ENCODE measurements at regions not wholly inside any gene's neighbourhood (a gene's known extent, or its start where the extent isn't known, plus 50 kb on each side); places are given as distances from the start of the nearest gene placed in this dataset.
A peak's percentile ranks its signal among the peaks of the same experiment; 100 is the strongest.

DNA sequence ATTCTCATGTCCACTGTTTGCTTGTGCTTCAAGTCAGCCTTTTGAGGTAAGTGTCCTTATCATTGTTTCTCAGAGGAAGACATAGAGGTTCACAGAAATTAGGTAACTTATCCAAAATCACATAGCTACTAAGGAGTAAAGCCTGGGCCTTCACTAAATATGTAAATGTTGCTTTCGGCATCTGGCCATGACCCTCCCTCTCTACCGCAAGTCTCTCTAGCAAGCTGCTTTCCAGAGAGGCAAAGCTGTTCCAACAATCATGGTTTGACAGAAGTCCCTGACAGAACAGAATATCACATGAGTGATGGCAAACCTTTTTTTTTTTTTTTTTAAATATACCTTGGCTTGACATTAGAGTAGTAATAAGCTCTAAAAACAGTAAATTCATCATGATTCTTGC lies 94.5 kb upstream of the F3 start:
- Histone ChIP-seq H3K79me2 (ENCODE audit: insufficient read depth, low read length) (no peaks in the 10 kb centered on the region), H3K36me3 (ENCODE audit: insufficient read depth, low read length) (no peaks in the 10 kb centered on the region), H3K4me3 (ENCODE audit: low read length, poor library complexity, severe bottlenecking) (no peak overlapping the region), H3K4me1 (ENCODE audit: insufficient read depth, low read length, poor library complexity, severe bottlenecking) (no peaks in the 10 kb centered on the region), H3K4me2 (ENCODE audit: low read depth, low read length, poor library complexity, severe bottlenecking) (no peak overlapping the region), H3F3A (ENCODE audit: low read depth) (no peaks in the 10 kb centered on the region), H2AFZ (ENCODE audit: low read length) (no peak overlapping the region), H4K20me1 (ENCODE audit: insufficient read depth, low read length, poor library complexity, severe bottlenecking) (no peaks in the 10 kb centered on the region), H3K9me3 (ENCODE audit: insufficient read depth, low read depth, low read length) (peaks cover 5% of the 10 kb centered on the region; the same call in 1 of the 2 replicates), H3K9ac (ENCODE audit: low read depth, low read length, poor library complexity, severe bottlenecking) (no peak overlapping the region), H3K9me2 (replicated peaks; ENCODE audit: low read depth, low read length) (no peaks in the 10 kb centered on the region), H3K27me3 (ENCODE audit: insufficient read depth, low read length, poor library complexity, severe bottlenecking) (no peaks in the 10 kb centered on the region)
- TF ChIP-seq EZH2phosphoT487 (IDR thresholded peaks at IDR 0.05; ENCODE audit: borderline replicate concordance) (no peak), CTCF (conservative IDR thresholded peaks at IDR 0.05; ENCODE audit: low read length) (no peak)

- H2AFZ ChIP-seq (ENCODE audit: low read length): no peak overlapping the region
Observed at GRCh38 chr1:94634977-94635416, 93.4 kb upstream of the F3 start.

GRCh38 chr1:94633051-94633450 lies 91.5 kb upstream of the F3 start:
- Histone ChIP-seq H3K4me1 (ENCODE audit: insufficient read depth, low read length, poor library complexity, severe bottlenecking) (peaks cover 9% of the 10 kb centered on the region), H3K4me3 (ENCODE audit: low read length, poor library complexity, severe bottlenecking) (no peak overlapping the region), H3K4me2 (ENCODE audit: low read depth, low read length, poor library complexity, severe bottlenecking) (no peak overlapping the region), H3K27me3 (ENCODE audit: insufficient read depth, low read length, poor library complexity, severe bottlenecking) (no peaks in the 10 kb centered on the region), H3K36me3 (ENCODE audit: insufficient read depth, low read length) (no peaks in the 10 kb centered on the region), H4K20me1 (ENCODE audit: insufficient read depth, low read length, poor library complexity, severe bottlenecking) (no peaks in the 10 kb centered on the region), H3F3A (ENCODE audit: low read depth) (no peaks in the 10 kb centered on the region), H2AFZ (ENCODE audit: low read length) (no peak overlapping the region), H3K9me2 (replicated peaks; ENCODE audit: low read depth, low read length) (no peaks in the 10 kb centered on the region), H3K79me2 (ENCODE audit: insufficient read depth, low read length) (no peaks in the 10 kb centered on the region), H3K9ac (ENCODE audit: low read depth, low read length, poor library complexity, severe bottlenecking) (no peak overlapping the region), H3K9me3 (ENCODE audit: insufficient read depth, low read depth, low read length) (no peaks in the 10 kb centered on the region)
- TF ChIP-seq EZH2phosphoT487 (IDR thresholded peaks at IDR 0.05; ENCODE audit: borderline replicate concordance): no peak
- TF ChIP-seq CTCF (conservative IDR thresholded peaks at IDR 0.05; ENCODE audit: low read length): no peak

More at GRCh38 chr1:94634977-94635416, 93.4 kb upstream of the F3 start:
- H3K36me3 ChIP-seq (ENCODE audit: insufficient read depth, low read length): no peaks in the 10 kb centered on the region
- H3K9me3 ChIP-seq (ENCODE audit: insufficient read depth, low read depth, low read length): peaks cover 2% of the 10 kb centered on the region; the same call in 1 of the 2 replicates
- no peak overlapping the region for H3K9ac ChIP-seq (ENCODE audit: low read depth, low read length, poor library complexity, severe bottlenecking)
- no peak overlapping the region for H3K4me2 ChIP-seq (ENCODE audit: low read depth, low read length, poor library complexity, severe bottlenecking)
- TF ChIP-seq EZH2phosphoT487 (IDR thresholded peaks at IDR 0.05; ENCODE audit: borderline replicate concordance) (no peak), CTCF (conservative IDR thresholded peaks at IDR 0.05; ENCODE audit: low read length) (0 out of 2 replicates have a peak, but pooled peaks have one; percentile 18)
- no peak overlapping the region for H3K4me3 ChIP-seq (ENCODE audit: low read length, poor library complexity, severe bottlenecking)
- no peaks in the 10 kb centered on the region for H3K27me3 ChIP-seq (ENCODE audit: insufficient read depth, low read length, poor library complexity, severe bottlenecking)
- H3K79me2 ChIP-seq (ENCODE audit: insufficient read depth, low read length): no peaks in the 10 kb centered on the region
- no peaks in the 10 kb centered on the region for H3F3A ChIP-seq (ENCODE audit: low read depth)
- no peaks in the 10 kb centered on the region for H4K20me1 ChIP-seq (ENCODE audit: insufficient read depth, low read length, poor library complexity, severe bottlenecking)
- peaks cover 8% of the 10 kb centered on the region for H3K4me1 ChIP-seq (ENCODE audit: insufficient read depth, low read length, poor library complexity, severe bottlenecking)
- H3K9me2 ChIP-seq (replicated peaks; ENCODE audit: low read depth, low read length): no peaks in the 10 kb centered on the region
